Esophagus muscularis mucosa (tissue), 4 donors: ENCODE measurements at regions not wholly inside any gene's neighbourhood (a gene's known extent, or its start where the extent isn't known, plus 50 kb on each side); places are given as distances from the start of the nearest gene placed in this dataset.

Experiments
- DNase-seq: peaks from one replicate; pipeline ENCODE4 v3.0.0-alpha.2; 2017; ENCODE audit errors: extremely low spot score
- H3K27ac ChIP-seq, 4 donors: fragments of 200-600 bp; sonication (generic); replicated peaks in 1 of 4; 1 replicate in 3 of 4; 2 replicates in 1 of 4; pipeline ENCODE4 v1.5.1; 2016 to 2019; ENCODE audit warnings: mild to moderate bottlenecking in 1 of 4
- H3K27me3 ChIP-seq, 4 donors: fragments of 200-600 bp; sonication (generic); one replicate each; pipeline versions ENCODE4 v1.5.1 to v1.6.0; 2016 to 2019
- H3K36me3 ChIP-seq, 4 donors: fragments of 200-600 bp; sonication (generic); one replicate each; pipeline ENCODE4 v1.5.1; 2016 to 2019
- H3K4me1 ChIP-seq, 4 donors: fragments of 200-600 bp; sonication (generic); one replicate each; pipeline ENCODE4 v1.5.1; 2016 to 2019
- H3K4me3 ChIP-seq, 4 donors: fragments of 200-600 bp; sonication (generic); 1 replicate in 2 of 4; 2 replicates in 2 of 4; pipeline ENCODE4 v1.5.1; 2016 to 2019; ENCODE audit warnings: mild to moderate bottlenecking in 4 of 4, moderate library complexity in 1 of 4
- H3K9me3 ChIP-seq, 4 donors: fragments of 200-600 bp; sonication (generic); 1 replicate in 3 of 4; 2 replicates in 1 of 4; pipeline ENCODE4 v1.5.1; 2016 to 2019
- CTCF ChIP-seq, 3 experiments: fragments of 200-600 bp in 2 of 3; fragments of 450-650 bp in 1 of 3; sonication (generic) in 2 of 3; IDR thresholded peaks; one replicate each; pipeline ENCODE4 v1.5.1; 2017 to 2019; ENCODE audit warnings: antibody characterized with exemption in 3 of 3, mild to moderate bottlenecking in 2 of 3, moderate library complexity in 1 of 3
- EP300 ChIP-seq: sonication (generic); formaldehyde crosslinking; IDR thresholded peaks from one replicate; pipeline ENCODE4 v1.6.1; 2017; ENCODE audit warnings: antibody characterized with exemption
- POLR2A ChIP-seq: fragments of 450-650 bp; IDR thresholded peaks from one replicate; pipeline ENCODE4 v1.6.1; 2017; ENCODE audit warnings: antibody characterized with exemption, moderate library complexity, mild to moderate bottlenecking, low read depth
- POLR2AphosphoS5 ChIP-seq, 2 donors: sonication (generic); formaldehyde crosslinking; IDR thresholded peaks; one replicate each; pipeline ENCODE4 v1.6.1; 2017; ENCODE audit warnings: antibody characterized with exemption in 2 of 2
- WGBS: methylation state at CpG from one replicate; pipeline ENCODE4 v1.1.5; 2018; 5-methylcytosine and 5-hydroxymethylcytosine counted together
- intact Hi-C: fragments of 100-400 bp; cut with DNase I; formaldehyde crosslinking; loops from one replicate; pipeline ENCODE4 v1.15.1; 2023

DNA sequence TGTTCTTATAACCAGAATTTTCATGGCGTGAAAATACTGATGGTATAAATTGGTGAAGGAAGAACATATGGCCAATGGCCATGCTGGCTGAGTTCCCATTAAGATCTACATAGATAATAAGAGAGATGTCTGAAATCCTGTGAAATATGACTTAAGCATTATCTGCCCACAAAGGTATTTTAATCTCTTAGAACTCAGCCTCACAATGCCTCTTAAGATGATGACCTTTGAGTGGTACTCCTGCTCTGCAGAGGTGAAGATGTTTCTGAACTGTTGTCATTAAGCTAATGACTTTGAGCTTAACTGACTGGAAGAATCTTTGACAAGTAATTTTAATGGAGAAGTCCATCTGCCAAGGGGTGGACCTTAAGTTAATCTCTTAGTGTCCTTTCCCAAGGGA, 148.7 kb downstream of the ZNF326 start:
- H3K4me3 ChIP-seq = no peak overlapping the region
- no peak overlapping the region for H3K27ac ChIP-seq
- DNase-seq = no peak
- H3K9me3 ChIP-seq = peaks cover 0 to 3% (median 0%) of the 10 kb centered on the region in 4 donors
- H3K4me1 ChIP-seq = no peaks in the 10 kb centered on the region
- 97% methylated on average over 1 of the region's 1 CpG for WGBS
- H3K27me3 ChIP-seq = no peaks in the 10 kb centered on the region
- TF ChIP-seq EP300 = no peak
- no peak for TF ChIP-seq POLR2AphosphoS5 (IDR thresholded peaks at IDR 0.05)
- TF ChIP-seq CTCF (IDR thresholded peaks at IDR 0.05) = no peak
- TF ChIP-seq POLR2A = no peak
- intact Hi-C loops = no loop called here
- no peaks in the 10 kb centered on the region for H3K36me3 ChIP-seq

DNA sequence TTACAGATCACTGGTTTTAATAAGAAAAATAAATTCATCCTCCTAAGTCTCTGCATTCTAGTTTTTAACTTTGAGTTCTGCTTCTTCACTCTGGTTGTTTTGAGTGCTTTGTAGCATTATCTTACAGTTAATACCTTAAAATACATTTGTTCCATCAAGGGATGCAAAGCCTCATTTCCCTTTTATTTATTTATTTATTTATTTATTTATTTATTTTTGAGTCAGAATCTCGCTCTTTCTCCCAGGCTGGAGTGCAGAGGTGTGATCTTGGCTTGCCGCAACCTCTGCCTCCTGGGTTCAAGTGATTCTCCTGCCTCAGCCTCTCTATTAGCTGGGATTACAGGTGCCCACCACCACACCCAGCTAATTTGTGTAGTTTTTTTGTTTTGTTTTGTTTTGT, 147.8 kb downstream of the ZNF326 start:
- Histone ChIP-seq H3K4me3 (no peak overlapping the region), H3K27me3 (no peaks in the 10 kb centered on the region), H3K36me3 (no peaks in the 10 kb centered on the region), H3K27ac (no peak overlapping the region), H3K9me3 (peaks cover 0 to 3% (median 0%) of the 10 kb centered on the region in 4 donors), H3K4me1 (no peaks in the 10 kb centered on the region)
- DNase-seq = no peak
- WGBS = 63% methylated on average over 2 of the region's 2 CpGs
- intact Hi-C loops = no loop called here
- TF ChIP-seq POLR2A = no peak
- no peak for TF ChIP-seq EP300
- TF ChIP-seq CTCF (IDR thresholded peaks at IDR 0.05) = no peak
- TF ChIP-seq POLR2AphosphoS5 (IDR thresholded peaks at IDR 0.05) = no peak

DNA sequence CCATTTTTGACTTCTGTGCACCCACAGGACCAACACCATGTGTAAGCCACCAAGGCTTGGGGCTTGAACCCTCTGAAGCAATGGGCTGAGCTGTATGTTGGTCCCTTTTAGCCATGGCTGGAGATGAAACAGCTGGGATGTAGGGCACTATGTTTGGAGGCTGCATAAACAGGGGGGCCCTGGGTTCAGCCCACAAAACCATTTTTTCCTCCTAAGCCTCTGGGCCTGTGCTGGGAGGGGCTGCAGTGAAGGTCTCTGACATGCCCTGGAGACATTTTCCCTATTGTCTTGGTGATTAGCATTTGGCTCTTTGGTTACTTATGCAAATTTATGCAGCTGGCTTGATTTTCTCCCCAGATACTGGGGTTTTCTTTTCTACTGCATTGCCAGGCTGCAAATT, 144.9 kb downstream of the ZNF326 start:
- Histone ChIP-seq H3K4me1 (no peaks in the 10 kb centered on the region), H3K4me3 (no peak overlapping the region), H3K27ac (no peak overlapping the region), H3K27me3 (no peaks in the 10 kb centered on the region), H3K9me3 (peaks cover 0 to 3% (median 0%) of the 10 kb centered on the region in 4 donors), H3K36me3 (no peaks in the 10 kb centered on the region)
- intact Hi-C loops = no loop called here
- no peak for DNase-seq
- TF ChIP-seq EP300 (no peak), CTCF (IDR thresholded peaks at IDR 0.05) (no peak), POLR2A (no peak), POLR2AphosphoS5 (IDR thresholded peaks at IDR 0.05) (no peak)

GRCh38 chr1:90135286-90135685, 140.4 kb downstream of the ZNF326 start:
- Histone ChIP-seq H3K4me1 (no peaks in the 10 kb centered on the region), H3K36me3 (no peaks in the 10 kb centered on the region), H3K4me3 (no peak overlapping the region), H3K27ac (no peak overlapping the region), H3K9me3 (peaks cover 0 to 3% (median 0%) of the 10 kb centered on the region in 4 donors), H3K27me3 (peaks cover 0 to 3% (median 0%) of the 10 kb centered on the region in 4 donors)
- DNase-seq = no peak
- TF ChIP-seq CTCF (IDR thresholded peaks at IDR 0.05) = no peak
- no peak for TF ChIP-seq POLR2AphosphoS5 (IDR thresholded peaks at IDR 0.05)
- no peak for TF ChIP-seq EP300
- TF ChIP-seq POLR2A = no peak
- intact Hi-C loops = no loop called here
- WGBS = 77% methylated on average over 3 of the region's 3 CpGs

- H3K27ac ChIP-seq = no peak overlapping the region
- TF ChIP-seq EP300 (no peak), CTCF (IDR thresholded peaks at IDR 0.05) (no peak), POLR2A (no peak), POLR2AphosphoS5 (IDR thresholded peaks at IDR 0.05) (no peak)
- intact Hi-C loops = no loop called here
- no peaks in the 10 kb centered on the region for H3K4me1 ChIP-seq
- no peaks in the 10 kb centered on the region for H3K9me3 ChIP-seq
- no peak for DNase-seq
- no peaks in the 10 kb centered on the region for H3K36me3 ChIP-seq
- H3K4me3 ChIP-seq = no peak overlapping the region
- WGBS = 67% methylated on average over 6 of the region's 6 CpGs
- H3K27me3 ChIP-seq = peaks cover 0 to 3% (median 0%) of the 10 kb centered on the region in 4 donors
Measured at GRCh38 chr1:90134175-90134955, 139.5 kb downstream of the ZNF326 start.
